ENCODE measurements at regions not wholly inside any gene's neighbourhood (a gene's known extent, or its start where the extent isn't known, plus 50 kb on each side); places are given as distances from the start of the nearest gene placed in this dataset.

DNA sequence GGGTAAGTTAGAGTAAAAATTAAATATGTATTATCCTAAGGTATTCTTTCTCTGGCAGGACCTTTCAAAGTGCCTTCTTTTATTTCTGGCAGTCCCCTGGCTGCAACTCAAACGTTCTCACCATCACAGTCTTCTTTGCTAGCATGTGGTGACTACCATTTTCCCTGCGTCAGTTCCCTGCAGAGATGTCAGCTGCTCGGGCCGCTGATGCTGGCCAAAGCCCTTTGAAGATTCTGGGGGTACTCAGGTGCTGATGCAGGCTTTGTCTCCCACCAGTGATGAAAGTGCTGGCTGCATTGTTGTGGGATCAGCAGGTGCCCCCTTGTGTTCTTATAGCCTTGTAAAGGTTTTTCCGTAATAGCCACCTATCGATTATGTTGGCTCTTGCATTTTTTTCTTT is 140.1 kb downstream of the BTBD3 start:
- TF ChIP-seq, protein P1, sequence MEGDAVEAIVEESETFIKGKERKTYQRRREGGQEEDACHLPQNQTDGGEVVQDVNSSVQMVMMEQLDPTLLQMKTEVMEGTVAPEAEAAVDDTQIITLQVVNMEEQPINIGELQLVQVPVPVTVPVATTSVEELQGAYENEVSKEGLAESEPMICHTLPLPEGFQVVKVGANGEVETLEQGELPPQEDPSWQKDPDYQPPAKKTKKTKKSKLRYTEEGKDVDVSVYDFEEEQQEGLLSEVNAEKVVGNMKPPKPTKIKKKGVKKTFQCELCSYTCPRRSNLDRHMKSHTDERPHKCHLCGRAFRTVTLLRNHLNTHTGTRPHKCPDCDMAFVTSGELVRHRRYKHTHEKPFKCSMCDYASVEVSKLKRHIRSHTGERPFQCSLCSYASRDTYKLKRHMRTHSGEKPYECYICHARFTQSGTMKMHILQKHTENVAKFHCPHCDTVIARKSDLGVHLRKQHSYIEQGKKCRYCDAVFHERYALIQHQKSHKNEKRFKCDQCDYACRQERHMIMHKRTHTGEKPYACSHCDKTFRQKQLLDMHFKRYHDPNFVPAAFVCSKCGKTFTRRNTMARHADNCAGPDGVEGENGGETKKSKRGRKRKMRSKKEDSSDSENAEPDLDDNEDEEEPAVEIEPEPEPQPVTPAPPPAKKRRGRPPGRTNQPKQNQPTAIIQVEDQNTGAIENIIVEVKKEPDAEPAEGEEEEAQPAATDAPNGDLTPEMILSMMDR (IDR thresholded peaks at IDR 0.05; ENCODE audit: borderline replicate concordance, extremely low read depth, low read length, poor library complexity, severe bottlenecking), result no peak
- TF ChIP-seq EZH2 (IDR thresholded peaks at IDR 0.05; ENCODE audit: borderline replicate concordance, low read depth, low read length, severe bottlenecking), result no peak
